T-cell (primary cell): ENCODE measurements at regions not wholly inside any gene's neighbourhood (a gene's known extent, or its start where the extent isn't known, plus 50 kb on each side); places are given as distances from the start of the nearest gene placed in this dataset.
"Not testable (repeated sequence)": the region's sequence is repeated elsewhere in the genome, so short reads cannot be mapped to it uniquely, and the experiment has no call there.

ENCODE experiments used
- ATAC-seq, 4 experiments: fragments of 200-7000 bp in 3 of 4; fragments of 150-1000 bp in 1 of 4; cut with Tn5 transposase; replicated peaks in 1 of 4; 1 replicate in 3 of 4; 2 replicates in 1 of 4; pipeline ENCODE4 v1.10.0; 2021; ENCODE audit warnings: moderate library complexity in 3 of 4, mild to moderate bottlenecking in 2 of 4, moderate number of reproducible peaks in 1 of 4
- CTCF ChIA-PET, 2 donors: fragments of 300-600 bp; sonication (Branson Sonifier 250); formaldehyde crosslinking; loops; one replicate each; lab custom pipeline; 2022; ENCODE audit warnings: antibody characterized with exemption in 2 of 2; lab: Charles Lee
- POLR2A ChIA-PET, 2 donors: fragments of 300-600 bp; sonication (Branson Sonifier 250); formaldehyde crosslinking; loops; one replicate each; lab custom pipeline; 2022; ENCODE audit warnings: antibody characterized with exemption in 2 of 2; lab: Charles Lee
- DNase-seq, 35 experiments: peaks; one replicate each; pipeline versions ENCODE4 v3.0.0 to v3.0.0-alpha.2; 2013 to 2023
- H3K27ac ChIP-seq: one replicate; pipeline ENCODE4 v1.5.1; 2013; ENCODE audit warnings: low read length
- H3K27me3 ChIP-seq, 2 experiments: replicated peaks in 1 of 2; 1 replicate in 1 of 2; 2 replicates in 1 of 2; pipeline versions ENCODE4 v1.6.1 to v1.7.0; 2013; ENCODE audit warnings: low read length in 1 of 2, mixed read lengths in 1 of 2; ENCODE audit not compliant: control insufficient read depth in 2 of 2, insufficient read depth in 2 of 2; ENCODE audit errors: extremely low read depth in 1 of 2
- H3K36me3 ChIP-seq, 2 donors: 1 replicate in 1 of 2; 2 replicates in 1 of 2; pipeline versions ENCODE4 v1.6.1 to v1.7.0; 2013; ENCODE audit warnings: low read length in 1 of 2; ENCODE audit not compliant: control insufficient read depth in 2 of 2, insufficient read depth in 1 of 2; ENCODE audit errors: extremely low read depth in 1 of 2
- H3K4me1 ChIP-seq, 2 experiments: 1 replicate in 1 of 2; 2 replicates in 1 of 2; pipeline versions ENCODE4 v1.6.1 to v1.7.0; 2013; ENCODE audit warnings: low read length in 2 of 2, mixed read lengths in 1 of 2; ENCODE audit not compliant: insufficient read depth in 2 of 2, control insufficient read depth in 1 of 2; ENCODE audit errors: extremely low read depth in 1 of 2
- H3K4me3 ChIP-seq, 2 donors: 1 replicate in 1 of 2; 2 replicates in 1 of 2; pipeline versions ENCODE4 v1.5.1 to v1.7.0; 2013; ENCODE audit warnings: mild to moderate bottlenecking in 2 of 2, low read length in 1 of 2, moderate library complexity in 1 of 2; ENCODE audit not compliant: control insufficient read depth in 1 of 2; ENCODE audit errors: extremely low read depth in 1 of 2
- H3K9me3 ChIP-seq: 2 replicates; pipeline ENCODE4 v1.7.0; 2013
- H3K27ac Mint-ChIP-seq, 2 donors: one replicate each; pipeline ENCODE4 v1.8.0; 2020 to 2021; ENCODE audit warnings: mild to moderate bottlenecking in 2 of 2, mixed read lengths in 2 of 2
- H3K27me3 Mint-ChIP-seq, 2 donors: one replicate each; pipeline ENCODE4 v1.8.0; 2021 to 2022; ENCODE audit warnings: mixed read lengths in 2 of 2
- H3K36me3 Mint-ChIP-seq: one replicate; pipeline ENCODE4 v1.8.0; 2021; ENCODE audit warnings: mixed read lengths
- H3K4me1 Mint-ChIP-seq, 3 donors: one replicate each; pipeline ENCODE4 v1.8.0; 2020 to 2022; ENCODE audit warnings: mixed read lengths in 3 of 3, mild to moderate bottlenecking in 1 of 3
- H3K4me3 Mint-ChIP-seq, 3 donors: one replicate each; pipeline ENCODE4 v1.8.0; 2020 to 2022; ENCODE audit warnings: mild to moderate bottlenecking in 3 of 3, mixed read lengths in 3 of 3, moderate library complexity in 3 of 3
- H3K9me3 Mint-ChIP-seq, 3 donors: one replicate each; pipeline ENCODE4 v1.8.0; 2020 to 2022; ENCODE audit warnings: mixed read lengths in 3 of 3
- WGBS: methylation state at CpG from one replicate; pipeline ENCODE4 v1.1.5; 2013; ENCODE audit warnings: missing lambda C conversion rate; ENCODE audit not compliant: insufficient coverage; 5-methylcytosine and 5-hydroxymethylcytosine counted together

- ChIA-PET CTCF (no interaction called here), POLR2A (no interaction called here)
- no peaks in the 10 kb centered on the region for H3K4me1 ChIP-seq
- no peaks in the 10 kb centered on the region for H3K9me3 ChIP-seq
- no CpG with 5 or more reads among the region's 9 CpGs for WGBS
- no peaks in the 10 kb centered on the region for H3K9me3 Mint-ChIP-seq
- H3K4me1 Mint-ChIP-seq = no peaks in the 10 kb centered on the region
- H3K4me3 Mint-ChIP-seq = no peak overlapping the region
- H3K27ac ChIP-seq = no peak overlapping the region
- no peaks in the 10 kb centered on the region for H3K36me3 Mint-ChIP-seq
- H3K27me3 ChIP-seq = peaks cover 0 to 7% of the 10 kb centered on the region in 2 experiments
- no peaks in the 10 kb centered on the region for H3K27me3 Mint-ChIP-seq
- ATAC-seq (no peak), DNase-seq (no peak)
- no peak overlapping the region for H3K27ac Mint-ChIP-seq
- H3K4me3 ChIP-seq = no peak overlapping the region
- no peaks in the 10 kb centered on the region for H3K36me3 ChIP-seq
Observed at GRCh38 chr15:26115229-26115943, 252.3 kb upstream of the ATP10A start.

GRCh38 chr15:26114128-26114527 lies 251.0 kb upstream of the ATP10A start:
- CTCF ChIA-PET, H3K36me3 Mint-ChIP-seq, DNase-seq, H3K4me1 Mint-ChIP-seq, POLR2A ChIA-PET, H3K27ac Mint-ChIP-seq, H3K9me3 ChIP-seq, H3K27me3 ChIP-seq, ATAC-seq, H3K36me3 ChIP-seq, H3K4me3 Mint-ChIP-seq, H3K4me3 ChIP-seq, H3K9me3 Mint-ChIP-seq, H3K27ac ChIP-seq, H3K27me3 Mint-ChIP-seq, H3K4me1 ChIP-seq: not testable (repeated sequence)
- 75% methylated on average over 8 of the region's 8 CpGs for WGBS

DNA sequence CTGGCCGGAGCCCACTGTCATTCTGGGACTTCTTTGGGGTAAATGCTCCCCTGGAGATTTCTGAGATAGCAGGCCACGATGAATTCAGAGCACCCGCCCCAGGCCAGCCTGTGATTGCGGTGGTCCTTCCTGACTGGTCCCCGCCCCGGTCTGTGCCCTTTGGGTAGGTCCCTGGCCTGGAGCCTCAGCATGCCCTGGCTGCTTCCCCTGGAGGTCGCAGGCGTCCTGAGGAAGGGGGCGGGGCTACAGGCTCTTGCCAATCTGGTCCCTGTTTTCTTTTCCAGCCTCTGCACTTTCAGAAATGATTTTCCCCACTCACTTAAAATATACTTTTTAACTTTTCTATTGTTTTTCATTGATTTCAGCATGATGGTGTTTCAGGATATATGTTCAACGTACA lies 250.2 kb upstream of the ATP10A start:
- ATAC-seq (no peak), DNase-seq (no peak)
- Mint-ChIP-seq H3K9me3 (no peaks in the 10 kb centered on the region), H3K4me3 (no peak overlapping the region), H3K36me3 (no peaks in the 10 kb centered on the region), H3K4me1 (no peaks in the 10 kb centered on the region), H3K27ac (no peak overlapping the region), H3K27me3 (no peaks in the 10 kb centered on the region)
- H3K4me1 ChIP-seq = no peaks in the 10 kb centered on the region
- H3K9me3 ChIP-seq = no peaks in the 10 kb centered on the region
- no peak overlapping the region for H3K4me3 ChIP-seq
- H3K27me3 ChIP-seq = peaks cover 0 to 7% of the 10 kb centered on the region in 2 experiments
- CTCF ChIA-PET = no interaction called here
- POLR2A ChIA-PET = no interaction called here
- 89% methylated on average over 8 of the region's 10 CpGs for WGBS
- H3K36me3 ChIP-seq = no peaks in the 10 kb centered on the region
- no peak overlapping the region for H3K27ac ChIP-seq

DNA sequence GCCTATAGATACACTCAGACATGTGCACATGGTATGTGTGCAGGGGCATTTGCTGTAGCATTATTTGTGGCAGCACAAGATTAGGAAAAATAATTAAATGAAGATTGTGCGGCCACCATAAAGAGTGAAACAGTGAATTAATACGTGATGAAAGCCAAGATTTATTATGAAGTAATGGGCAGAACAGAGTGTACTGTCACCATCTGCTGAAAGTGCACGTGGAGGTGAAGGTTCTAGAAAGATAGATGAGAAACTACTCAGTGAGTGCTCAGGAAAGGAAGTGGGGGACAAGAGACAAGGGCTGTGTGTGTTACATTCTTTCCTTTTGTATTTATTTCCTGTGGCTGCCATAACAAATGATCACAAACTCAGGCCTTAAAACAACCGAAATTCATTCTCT lies 246.1 kb upstream of the ATP10A start:
- H3K36me3 Mint-ChIP-seq = no peaks in the 10 kb centered on the region
- ChIA-PET POLR2A (no interaction called here), CTCF (no interaction called here)
- no peak overlapping the region for H3K4me3 ChIP-seq
- peaks cover 0 to 8% (median 5%) of the 10 kb centered on the region in 3 donors for H3K9me3 Mint-ChIP-seq
- no peaks in the 10 kb centered on the region for H3K4me1 Mint-ChIP-seq
- no peaks in the 10 kb centered on the region for H3K36me3 ChIP-seq
- DNase-seq = no peak
- ATAC-seq = no peak
- H3K27ac Mint-ChIP-seq = no peak overlapping the region
- peaks cover 0 to 4% of the 10 kb centered on the region in 2 donors for H3K27me3 Mint-ChIP-seq
- H3K4me3 Mint-ChIP-seq = no peak overlapping the region
- H3K27ac ChIP-seq = no peak overlapping the region
- WGBS = 78% methylated on average over 4 of the region's 4 CpGs
- no peaks in the 10 kb centered on the region for H3K27me3 ChIP-seq
- H3K4me1 ChIP-seq = no peaks in the 10 kb centered on the region
- H3K9me3 ChIP-seq = no peaks in the 10 kb centered on the region

- DNase-seq = no peak
- Mint-ChIP-seq H3K27ac (no peak overlapping the region), H3K4me1 (peaks cover 0 to 5% (median 0%) of the 10 kb centered on the region in 3 donors), H3K36me3 (no peaks in the 10 kb centered on the region), H3K27me3 (peaks cover 12 to 13% of the 10 kb centered on the region in 2 donors), H3K9me3 (peaks cover 0 to 8% (median 5%) of the 10 kb centered on the region in 3 donors), H3K4me3 (no peak overlapping the region)
- no peak for ATAC-seq
- Histone ChIP-seq H3K4me3 (no peak overlapping the region), H3K27ac (no peak overlapping the region), H3K9me3 (no peaks in the 10 kb centered on the region), H3K27me3 (no peaks in the 10 kb centered on the region), H3K36me3 (no peaks in the 10 kb centered on the region), H3K4me1 (no peaks in the 10 kb centered on the region)
- ChIA-PET POLR2A (no interaction called here), CTCF (no interaction called here)
- WGBS = 82% methylated on average over 2 of the region's 3 CpGs
Observed at GRCh38 chr15:26106556-26106955, 243.4 kb upstream of the ATP10A start.

DNA sequence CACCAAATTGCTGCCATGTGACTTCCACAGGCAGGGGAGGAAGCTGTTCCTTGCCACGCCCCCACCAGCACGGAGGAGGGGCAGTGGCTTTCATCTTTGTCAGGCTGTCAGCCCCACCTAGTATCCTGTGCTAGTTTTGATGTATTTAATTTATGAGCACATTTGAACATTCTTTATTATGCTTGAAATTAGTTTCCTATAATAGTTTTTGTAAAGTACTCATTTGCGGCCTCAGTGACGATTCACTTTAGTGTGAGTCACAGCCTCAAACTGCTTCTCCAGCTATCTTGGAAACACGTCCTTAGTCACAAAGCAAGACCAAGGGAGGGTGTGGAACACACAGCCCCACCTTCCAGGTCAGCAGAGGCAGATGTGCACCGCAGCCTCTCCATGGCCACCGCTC lies 239.9 kb upstream of the ATP10A start:
- peaks cover 12 to 15% of the 10 kb centered on the region in 2 donors for H3K27me3 Mint-ChIP-seq
- ATAC-seq (no peak), DNase-seq (no peak)
- no peak overlapping the region for H3K4me3 Mint-ChIP-seq
- Histone ChIP-seq H3K9me3 (no peaks in the 10 kb centered on the region), H3K4me1 (no peaks in the 10 kb centered on the region), H3K27me3 (no peaks in the 10 kb centered on the region), H3K4me3 (no peak overlapping the region), H3K36me3 (no peaks in the 10 kb centered on the region), H3K27ac (no peak overlapping the region)
- H3K9me3 Mint-ChIP-seq = peaks cover 0 to 8% (median 5%) of the 10 kb centered on the region in 3 donors
- 76% methylated on average over 2 of the region's 7 CpGs for WGBS
- ChIA-PET CTCF (no interaction called here), POLR2A (no interaction called here)
- no peak overlapping the region for H3K27ac Mint-ChIP-seq
- H3K4me1 Mint-ChIP-seq = peaks cover 0 to 5% (median 0%) of the 10 kb centered on the region in 3 donors
- H3K36me3 Mint-ChIP-seq = no peaks in the 10 kb centered on the region
